DND-41 (cell line): ENCODE measurements at regions not wholly inside any gene's neighbourhood (a gene's known extent, or its start where the extent isn't known, plus 50 kb on each side); places are given as distances from the start of the nearest gene placed in this dataset.
"Not testable (repeated sequence)": the region's sequence is repeated elsewhere in the genome, so short reads cannot be mapped to it uniquely, and the experiment has no call there.

Experiments used
- CTCF ChIP-seq: IDR thresholded peaks from 2 replicates; pipeline ENCODE4 v1.5.1; 2012; ENCODE audit warnings: borderline replicate concordance, low read length, moderate library complexity, mild to moderate bottlenecking; ENCODE audit not compliant: poor library complexity, severe bottlenecking; ENCODE audit errors: extremely low read depth
- EZH2 ChIP-seq: IDR thresholded peaks from 3 replicates; pipeline ENCODE4 v1.6.1; 2012; ENCODE audit warnings: borderline replicate concordance, low read depth, mild to moderate bottlenecking, moderate library complexity, low read length, inconsistent platforms; ENCODE audit not compliant: severe bottlenecking

DNA sequence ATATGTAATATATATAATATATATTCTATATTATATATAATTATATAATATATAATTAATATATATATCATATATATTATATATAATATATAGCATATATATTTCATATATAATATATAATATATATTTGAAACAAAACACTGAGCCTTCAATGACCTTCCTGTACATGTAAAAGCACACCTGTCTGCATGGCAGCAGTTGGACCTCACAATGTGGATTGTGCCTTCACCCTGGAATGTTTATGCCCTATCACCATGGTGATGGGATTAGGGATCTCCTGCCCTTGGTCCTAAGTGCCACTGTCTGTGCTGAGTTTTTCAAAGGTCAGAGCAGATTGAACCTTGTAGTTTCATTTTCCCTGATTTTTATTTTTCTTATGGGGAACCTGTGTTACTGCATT, 966.9 kb downstream of the TUBA3C start:
- not testable (repeated sequence) for TF ChIP-seq CTCF, EZH2
